Endothelial cell of umbilical vein (primary cell): ENCODE measurements at regions not wholly inside any gene's neighbourhood (a gene's known extent, or its start where the extent isn't known, plus 50 kb on each side); places are given as distances from the start of the nearest gene placed in this dataset.
"Not testable (repeated sequence)": the region's sequence is repeated elsewhere in the genome, so short reads cannot be mapped to it uniquely, and the experiment has no call there.

ENCODE experiments used
- BruUV-seq: library from RNA; stranded (reverse); fragments of 400-500 nt; replicated peaks from 2 replicates; lab custom pipeline; 2021; lab: Mats Ljungman, UMichigan
- CTCF ChIA-PET: fragments of 300-600, 350-600 bp; sonication (Branson Sonifier 250); formaldehyde crosslinking; loops from one replicate; lab custom pipeline; 2021; ENCODE audit warnings: antibody characterized with exemption, inconsistent platforms; lab: Charles Lee
- POLR2A ChIA-PET: fragments of 300-600, 350-600 bp; sonication (Branson Sonifier 250); formaldehyde crosslinking; loops from one replicate; lab custom pipeline; 2021; ENCODE audit warnings: antibody characterized with exemption, inconsistent platforms; lab: Charles Lee
- DNase-seq: peaks from one replicate; pipeline ENCODE4 v3.0.0-alpha.2; 2011; ENCODE audit warnings: low read depth, low spot score
- FAIRE-seq: peaks from 2 replicates; lab custom pipeline; 2011; peaks lifted over from hg19 to GRCh38; lab: Jason Lieb, UNC
- H2AFZ ChIP-seq: 2 replicates; pipeline ENCODE4 v1.6.0; 2012; ENCODE audit warnings: low read depth, low read length, control low read depth, inconsistent platforms
- H3K27ac ChIP-seq: 2 replicates; pipeline ENCODE4 v1.5.1; 2011; ENCODE audit warnings: low read depth, mild to moderate bottlenecking, control low read depth, low read length, moderate library complexity; ENCODE audit not compliant: insufficient read depth
- H3K27me3 ChIP-seq, 2 experiments: 2 replicates each; pipeline versions ENCODE4 v1.6.0 to v1.6.1; 2011; ENCODE audit warnings: low read length in 2 of 2, mixed read lengths in 1 of 2; ENCODE audit not compliant: control insufficient read depth in 2 of 2, insufficient read depth in 2 of 2
- H3K36me3 ChIP-seq, 2 experiments: 2 replicates in 1 of 2; 3 replicates in 1 of 2; pipeline ENCODE4 v1.5.1; 2011; ENCODE audit warnings: low read length in 2 of 2, mild to moderate bottlenecking in 1 of 2, moderate library complexity in 1 of 2; ENCODE audit not compliant: control insufficient read depth in 2 of 2, insufficient read depth in 2 of 2; ENCODE audit errors: extremely low read depth in 1 of 2
- H3K4me1 ChIP-seq: 3 replicates; pipeline ENCODE4 v1.5.1; 2011; ENCODE audit warnings: mild to moderate bottlenecking, low read length; ENCODE audit not compliant: control insufficient read depth, insufficient read depth; ENCODE audit errors: extremely low read depth
- H3K4me2 ChIP-seq: 2 replicates; pipeline ENCODE4 v1.6.1; 2011; ENCODE audit warnings: low read length, control low read depth, mixed read lengths; ENCODE audit not compliant: insufficient read depth
- H3K4me3 ChIP-seq, 3 experiments: fragments of 200-600 bp in 1 of 3; sonication (generic), shearing (Covaris generic) in 1 of 3; replicated peaks in 1 of 3; 2 replicates each; pipeline ENCODE4 v1.5.1; 2011 to 2016; ENCODE audit warnings: control low read depth in 3 of 3, low read length in 3 of 3, mild to moderate bottlenecking in 2 of 3, inconsistent platforms in 1 of 3, low read depth in 1 of 3, moderate library complexity in 1 of 3; ENCODE audit not compliant: insufficient read depth in 1 of 3
- H3K79me2 ChIP-seq: 2 replicates; pipeline ENCODE4 v1.6.0; 2012; ENCODE audit warnings: low read length, inconsistent platforms; ENCODE audit not compliant: control insufficient read depth, insufficient read depth
- H3K9ac ChIP-seq: replicated peaks from 2 replicates; pipeline ENCODE3; 2011; ENCODE audit warnings: low read length, control low read depth; ENCODE audit not compliant: insufficient read depth; ENCODE audit errors: extremely low read depth
- H3K9me1 ChIP-seq: replicated peaks from 3 replicates; pipeline ENCODE4 v1.6.0; 2011; ENCODE audit warnings: mild to moderate bottlenecking, low read length; ENCODE audit not compliant: control insufficient read depth, insufficient read depth; ENCODE audit errors: extremely low read depth
- H3K9me3 ChIP-seq: replicated peaks from 2 replicates; pipeline ENCODE4 v1.5.1; 2012; ENCODE audit warnings: low read length, inconsistent platforms; ENCODE audit not compliant: control insufficient read depth, insufficient read depth
- H4K20me1 ChIP-seq: replicated peaks from 2 replicates; pipeline ENCODE3; 2011; ENCODE audit warnings: mild to moderate bottlenecking, low read length; ENCODE audit not compliant: control insufficient read depth, insufficient read depth; ENCODE audit errors: extremely low read depth
- EZH2 ChIP-seq: IDR thresholded peaks from 2 replicates; pipeline ENCODE4 v1.6.1; 2012; ENCODE audit warnings: borderline replicate concordance, low read depth, mild to moderate bottlenecking, moderate library complexity, low read length, inconsistent platforms; ENCODE audit not compliant: severe bottlenecking
- MYC ChIP-seq: IDR thresholded peaks from one replicate; pipeline ENCODE4 v1.6.1; 2011; ENCODE audit warnings: mild to moderate bottlenecking, low read depth, low read length
- POLR2A ChIP-seq: IDR thresholded peaks from 2 replicates; pipeline ENCODE4 v1.6.1; 2012; ENCODE audit warnings: low read depth, mild to moderate bottlenecking, control low read depth, low read length
- dilution Hi-C: fragments of 300-500 bp; cut with MboI; formaldehyde crosslinking; loops from one replicate; pipeline ENCODE4 v1.15.0; 2019; ENCODE audit warnings: low sequenced_read_pairs; ENCODE audit not compliant: extremely low pct_ligation_motif_present
- intact Hi-C: fragments of 100-400 bp; cut with micrococcal nuclease; formaldehyde crosslinking; loops from one replicate; pipeline ENCODE4 v1.10.0; 2022

DNA sequence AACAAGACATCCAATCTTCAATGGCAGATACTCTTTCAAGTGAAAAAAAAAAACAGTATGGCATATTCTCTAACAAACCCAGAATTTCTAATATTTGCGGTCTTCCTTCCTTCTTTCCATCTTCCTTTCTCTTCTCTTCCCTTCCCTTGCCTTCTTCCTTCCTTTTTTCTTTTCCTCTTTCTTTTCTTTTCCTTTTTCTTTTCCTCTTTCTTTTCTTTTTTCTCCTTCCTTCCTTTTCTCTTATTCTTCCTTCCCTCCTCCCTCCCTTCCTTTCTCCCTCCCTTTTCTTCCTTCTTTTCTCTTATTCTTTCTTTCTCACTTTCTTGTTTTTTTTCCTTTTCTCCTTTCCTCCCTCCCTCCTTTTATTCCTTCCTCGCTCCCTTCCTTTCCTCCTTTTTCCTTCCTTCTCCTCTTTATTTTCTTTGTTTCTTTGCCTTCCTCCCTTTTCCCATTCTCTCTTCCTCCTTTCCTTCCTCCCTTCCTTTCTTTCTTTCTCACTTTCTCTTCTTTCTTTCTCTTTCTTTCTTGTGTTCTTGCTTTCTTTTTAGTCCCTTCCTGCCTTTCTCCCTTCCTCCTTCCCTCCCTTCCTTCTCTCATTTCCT lies 209.0 kb downstream of the ZNF92 start:
- H3K27me3 ChIP-seq, H3K36me3 ChIP-seq, H4K20me1 ChIP-seq, dilution Hi-C loops, H3K9me1 ChIP-seq, H3K27ac ChIP-seq, H3K4me1 ChIP-seq, DNase-seq, H2AFZ ChIP-seq, H3K79me2 ChIP-seq, POLR2A ChIA-PET, H3K4me3 ChIP-seq, H3K4me2 ChIP-seq, BruUV-seq, CTCF ChIA-PET, FAIRE-seq, H3K9ac ChIP-seq, intact Hi-C loops, H3K9me3 ChIP-seq: not testable (repeated sequence)

DNA sequence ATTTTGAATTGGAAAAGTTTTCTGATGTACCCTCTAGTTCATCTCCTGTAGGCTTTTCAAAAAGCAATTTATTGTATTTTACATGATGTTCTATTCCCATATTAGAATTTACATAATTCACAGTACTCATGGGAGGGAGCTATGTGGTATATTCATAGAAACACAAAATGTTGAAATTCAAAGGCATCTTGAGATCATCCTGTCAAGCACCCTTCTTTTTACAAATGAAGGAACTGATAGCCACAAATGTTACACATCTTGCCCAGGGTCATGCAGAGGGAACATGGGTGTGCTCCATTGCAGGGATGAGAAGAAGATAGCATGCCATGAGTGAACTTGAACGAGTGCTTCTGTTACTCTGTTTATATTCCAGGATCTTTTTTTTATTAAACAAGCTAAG lies 228.8 kb downstream of the ZNF92 start:
- H3K79me2 ChIP-seq, H3K9me3 ChIP-seq, POLR2A ChIA-PET, H3K9ac ChIP-seq, intact Hi-C loops, DNase-seq, H3K27ac ChIP-seq, H3K9me1 ChIP-seq, H3K4me1 ChIP-seq, CTCF ChIA-PET, H3K4me2 ChIP-seq, H2AFZ ChIP-seq, H3K27me3 ChIP-seq, dilution Hi-C loops, FAIRE-seq, BruUV-seq, H3K4me3 ChIP-seq, H4K20me1 ChIP-seq, H3K36me3 ChIP-seq: not testable (repeated sequence)

GRCh38 chr7:65609131-65609530 lies 235.5 kb downstream of the ZNF92 start:
- TF ChIP-seq MYC (no peak), POLR2A (no peak), EZH2 (no peak)
- Histone ChIP-seq H3K4me3 (no peak overlapping the region), H4K20me1 (no peaks in the 10 kb centered on the region), H3K27ac (no peak overlapping the region), H3K27me3 (peaks cover 0 to 2% of the 10 kb centered on the region in 2 experiments), H3K4me1 (no peaks in the 10 kb centered on the region), H3K36me3 (no peaks in the 10 kb centered on the region), H3K9ac (no peak overlapping the region), H3K9me3 (no peaks in the 10 kb centered on the region), H3K4me2 (no peak overlapping the region), H3K79me2 (no peaks in the 10 kb centered on the region), H3K9me1 (no peaks in the 10 kb centered on the region), H2AFZ (no peak overlapping the region)
- ChIA-PET POLR2A (no interaction called here), CTCF (no interaction called here)
- dilution Hi-C loops (no loop called here), intact Hi-C loops (no loop called here)
- FAIRE-seq = no peak
- BruUV-seq = no TSS peak
- DNase-seq = no peak

- dilution Hi-C loops, H4K20me1 ChIP-seq, H3K27me3 ChIP-seq, H3K4me2 ChIP-seq, H3K4me3 ChIP-seq, H3K27ac ChIP-seq, H2AFZ ChIP-seq, H3K79me2 ChIP-seq, intact Hi-C loops, H3K9ac ChIP-seq, BruUV-seq, H3K4me1 ChIP-seq, POLR2A ChIA-PET, H3K36me3 ChIP-seq, H3K9me1 ChIP-seq, H3K9me3 ChIP-seq, DNase-seq, FAIRE-seq, CTCF ChIA-PET: not testable (repeated sequence)
Observed at GRCh38 chr7:65613644-65614289, 240.1 kb downstream of the ZNF92 start.
